ENCODE measurements at regions not wholly inside any gene's neighbourhood (a gene's known extent, or its start where the extent isn't known, plus 50 kb on each side); places are given as distances from the start of the nearest gene placed in this dataset.

GRCh38 chr13:43964698-43965458 is 85.2 kb downstream of the LACC1 start:
- TF ChIP-seq TCF12 (IDR thresholded peaks at IDR 0.05; ENCODE audit: low read depth) (no peak), CEBPB (IDR thresholded peaks at IDR 0.05) (no peak), TAF1 (IDR thresholded peaks at IDR 0.05; ENCODE audit: low read depth) (no peak), RAD21 (IDR thresholded peaks at IDR 0.05; ENCODE audit: low read depth) (no peak), EGR1 (IDR thresholded peaks at IDR 0.05) (no peak), YY1 (IDR thresholded peaks at IDR 0.05; ENCODE audit: low read depth) (no peak), FOXM1 (IDR thresholded peaks at IDR 0.05; ENCODE audit: borderline replicate concordance, low read depth) (no peak)
- TF ChIP-seq, protein P1, sequence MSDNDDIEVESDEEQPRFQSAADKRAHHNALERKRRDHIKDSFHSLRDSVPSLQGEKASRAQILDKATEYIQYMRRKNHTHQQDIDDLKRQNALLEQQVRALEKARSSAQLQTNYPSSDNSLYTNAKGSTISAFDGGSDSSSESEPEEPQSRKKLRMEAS (IDR thresholded peaks at IDR 0.05), result no peak
